GM21447 (cell line): ENCODE measurements at regions not wholly inside any gene's neighbourhood (a gene's known extent, or its start where the extent isn't known, plus 50 kb on each side); places are given as distances from the start of the nearest gene placed in this dataset.

Source experiments
- ATAC-seq: cut with Tn5 transposase; IDR thresholded peaks from one replicate; pipeline ENCODE4 v1.9.1; 2021; ENCODE audit not compliant: unreplicated experiment

- no peak for ATAC-seq
Measured at GRCh38 chr11:91871791-91872190, 352.8 kb upstream of the FAT3 start.

GRCh38 chr11:91871048-91871447, 353.6 kb upstream of the FAT3 start:
- ATAC-seq: no peak

- no peak for ATAC-seq
Measured at GRCh38 chr11:91869686-91870085, 354.9 kb upstream of the FAT3 start.

GRCh38 chr11:91866642-91867041, 358.0 kb upstream of the FAT3 start:
- no peak for ATAC-seq

- no peak for ATAC-seq
Measured at GRCh38 chr11:91860661-91861060, 364.0 kb upstream of the FAT3 start.

- no peak for ATAC-seq
Measured at GRCh38 chr11:91859666-91860065, 365.0 kb upstream of the FAT3 start.

GRCh38 chr11:91857179-91857578, 367.4 kb upstream of the FAT3 start:
- ATAC-seq: no peak

- ATAC-seq: no peak
Measured at GRCh38 chr11:91854780-91855179, 369.8 kb upstream of the FAT3 start.

- ATAC-seq: no peak
Measured at GRCh38 chr11:91854171-91854570, 370.4 kb upstream of the FAT3 start.

GRCh38 chr11:91851908-91852307, 372.7 kb upstream of the FAT3 start:
- ATAC-seq: no peak

- ATAC-seq: no peak
Measured at GRCh38 chr11:91850533-91851275, 373.9 kb upstream of the FAT3 start.

GRCh38 chr11:91850021-91850420, 374.6 kb upstream of the FAT3 start:
- no peak for ATAC-seq

- ATAC-seq: no peak
Measured at GRCh38 chr11:91846649-91847048, 378.0 kb upstream of the FAT3 start.

GRCh38 chr11:91846002-91846401, 378.6 kb upstream of the FAT3 start:
- no peak for ATAC-seq

GRCh38 chr11:91840640-91841240, 383.9 kb upstream of the FAT3 start:
- no peak for ATAC-seq

GRCh38 chr11:91837411-91838330, 386.9 kb upstream of the FAT3 start:
- ATAC-seq: no peak

GRCh38 chr11:91835051-91835560, 389.5 kb upstream of the FAT3 start:
- ATAC-seq: no peak

GRCh38 chr11:91828901-91829300, 395.7 kb upstream of the FAT3 start:
- no peak for ATAC-seq

GRCh38 chr11:91825777-91826176, 398.8 kb upstream of the FAT3 start:
- ATAC-seq: no peak

- no peak for ATAC-seq
Measured at GRCh38 chr11:91823252-91823830, 401.3 kb upstream of the FAT3 start.

GRCh38 chr11:91822805-91823204, 401.8 kb upstream of the FAT3 start:
- ATAC-seq: no peak
